Brain microvascular endothelial cell (primary cell): ENCODE measurements at regions not wholly inside any gene's neighbourhood (a gene's known extent, or its start where the extent isn't known, plus 50 kb on each side); places are given as distances from the start of the nearest gene placed in this dataset.
A peak's percentile ranks its signal among the peaks of the same experiment; 100 is the strongest.
"Not testable (repeated sequence)": the region's sequence is repeated elsewhere in the genome, so short reads cannot be mapped to it uniquely, and the experiment has no call there.

Experiments used
- DNase-seq: peaks from one replicate; pipeline ENCODE4 v3.0.0-alpha.2; 2020
- H3K27ac ChIP-seq: fragments of 250-450 bp; sonication (Bioruptor Pico); 2 replicates; pipeline ENCODE4 v1.5.1; 2020; ENCODE audit warnings: mild to moderate bottlenecking, moderate library complexity
- H3K27me3 ChIP-seq: fragments of 250-450 bp; sonication (Bioruptor Pico); replicated peaks from 2 replicates; pipeline ENCODE4 v1.5.1; 2020; ENCODE audit warnings: mild to moderate bottlenecking
- H3K36me3 ChIP-seq: fragments of 250-450 bp; sonication (Bioruptor Pico); replicated peaks from 2 replicates; pipeline ENCODE4 v1.5.1; 2020; ENCODE audit warnings: mild to moderate bottlenecking
- H3K4me3 ChIP-seq: 2 replicates; pipeline ENCODE4 v1.5.1; 2011; ENCODE audit warnings: low read depth, mild to moderate bottlenecking, control low read depth, low read length, moderate library complexity
- in situ Hi-C: cut with HindIII; loops from 2 replicates; pipeline ENCODE4 v1.10.0; 2017; ENCODE audit warnings: low sequenced_read_pairs, low pct_ligation_motif_present
- TF ChIP-seq, protein P1 (sequence below): IDR thresholded peaks from 2 replicates; pipeline ENCODE4 v1.5.1; 2011; ENCODE audit warnings: low read depth, mild to moderate bottlenecking, moderate library complexity, low read length, control low read depth, inconsistent platforms; ENCODE audit errors: missing control alignments

DNA sequence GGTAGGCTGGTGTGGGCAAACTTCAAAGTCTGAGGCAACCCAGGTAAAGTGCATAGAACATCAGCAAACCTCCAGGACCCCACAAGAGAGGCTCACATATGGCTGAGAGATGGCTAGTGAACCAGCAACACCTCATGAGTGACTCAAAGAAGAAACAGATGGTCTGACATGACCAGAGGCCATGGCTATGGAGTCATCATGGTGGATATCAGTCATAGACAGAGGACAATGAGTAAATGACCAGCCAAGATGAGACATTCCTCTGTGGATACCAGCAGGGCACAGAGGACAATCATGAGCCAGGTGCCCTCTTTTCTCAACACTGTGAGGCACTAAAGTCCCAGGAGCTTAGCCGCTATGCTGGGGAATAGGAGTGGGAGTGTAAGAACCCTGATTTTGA lies 180.8 kb downstream of the RASEF start:
- TF ChIP-seq, protein P1, sequence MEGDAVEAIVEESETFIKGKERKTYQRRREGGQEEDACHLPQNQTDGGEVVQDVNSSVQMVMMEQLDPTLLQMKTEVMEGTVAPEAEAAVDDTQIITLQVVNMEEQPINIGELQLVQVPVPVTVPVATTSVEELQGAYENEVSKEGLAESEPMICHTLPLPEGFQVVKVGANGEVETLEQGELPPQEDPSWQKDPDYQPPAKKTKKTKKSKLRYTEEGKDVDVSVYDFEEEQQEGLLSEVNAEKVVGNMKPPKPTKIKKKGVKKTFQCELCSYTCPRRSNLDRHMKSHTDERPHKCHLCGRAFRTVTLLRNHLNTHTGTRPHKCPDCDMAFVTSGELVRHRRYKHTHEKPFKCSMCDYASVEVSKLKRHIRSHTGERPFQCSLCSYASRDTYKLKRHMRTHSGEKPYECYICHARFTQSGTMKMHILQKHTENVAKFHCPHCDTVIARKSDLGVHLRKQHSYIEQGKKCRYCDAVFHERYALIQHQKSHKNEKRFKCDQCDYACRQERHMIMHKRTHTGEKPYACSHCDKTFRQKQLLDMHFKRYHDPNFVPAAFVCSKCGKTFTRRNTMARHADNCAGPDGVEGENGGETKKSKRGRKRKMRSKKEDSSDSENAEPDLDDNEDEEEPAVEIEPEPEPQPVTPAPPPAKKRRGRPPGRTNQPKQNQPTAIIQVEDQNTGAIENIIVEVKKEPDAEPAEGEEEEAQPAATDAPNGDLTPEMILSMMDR: no peak
- Histone ChIP-seq H3K36me3 (no peaks in the 10 kb centered on the region), H3K27ac (no peak overlapping the region), H3K4me3 (no peak overlapping the region), H3K27me3 (no peaks in the 10 kb centered on the region)
- in situ Hi-C loops: no loop called here
- peak; percentile 28 for DNase-seq

GRCh38 chr9:82882748-82883147 lies 180.2 kb downstream of the RASEF start:
- no peak overlapping the region for H3K27ac ChIP-seq
- H3K4me3 ChIP-seq: no peak overlapping the region
- H3K27me3 ChIP-seq: no peaks in the 10 kb centered on the region
- peak; percentile 2 for DNase-seq
- TF ChIP-seq, protein P1: no peak
- no peaks in the 10 kb centered on the region for H3K36me3 ChIP-seq
- in situ Hi-C loops: no loop called here

DNA sequence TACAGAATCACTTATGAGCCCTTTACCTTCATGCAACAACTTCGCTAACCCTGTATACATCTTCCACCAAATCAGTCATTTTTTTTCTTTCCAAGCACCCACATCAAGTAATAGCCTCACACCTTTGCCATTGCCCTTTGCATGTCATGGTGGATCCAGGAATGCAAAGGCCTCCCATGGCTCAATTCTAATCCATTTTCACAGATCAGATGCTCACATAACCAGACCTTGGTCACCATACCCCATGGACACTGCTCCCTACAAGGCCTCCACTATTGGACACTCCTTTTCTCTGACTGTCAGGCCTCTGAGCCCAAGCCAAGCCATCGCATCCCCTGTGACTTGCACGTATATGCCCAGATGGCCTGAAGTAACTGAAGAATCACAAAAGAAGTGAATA lies 179.5 kb downstream of the RASEF start:
- TF ChIP-seq, protein P1: no peak

GRCh38 chr9:82883974-82884373 lies 179.0 kb downstream of the RASEF start:
- H3K36me3 ChIP-seq, H3K27me3 ChIP-seq, in situ Hi-C loops, DNase-seq, H3K27ac ChIP-seq, H3K4me3 ChIP-seq: not testable (repeated sequence)

More for the DNA sequence above, 179.5 kb downstream of the RASEF start:
- H3K36me3 ChIP-seq: no peaks in the 10 kb centered on the region
- H3K4me3 ChIP-seq: no peak overlapping the region
- no peak for DNase-seq
- H3K27ac ChIP-seq: no peak overlapping the region
- no peaks in the 10 kb centered on the region for H3K27me3 ChIP-seq
- in situ Hi-C loops: no loop called here

DNA sequence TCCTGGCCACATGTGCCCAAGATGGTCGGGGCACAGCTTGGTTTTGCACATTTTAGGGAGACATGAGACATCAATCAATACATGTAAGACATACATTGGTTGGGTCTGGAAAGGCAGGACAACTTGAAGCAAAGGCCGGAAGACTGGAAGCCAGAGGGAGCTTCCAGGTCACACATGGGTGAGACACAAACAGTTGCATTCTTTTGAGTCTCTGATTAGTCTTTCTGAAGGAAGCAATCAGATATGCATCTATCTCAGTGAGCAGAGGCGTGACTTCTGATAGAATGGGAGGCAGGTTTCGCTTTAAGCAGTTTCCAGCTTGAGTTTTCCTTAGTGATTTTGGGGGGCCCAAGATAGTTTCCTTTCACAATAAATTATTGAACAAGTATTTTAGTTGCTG lies 172.5 kb downstream of the RASEF start:
- no peak overlapping the region for H3K4me3 ChIP-seq
- H3K36me3 ChIP-seq: no peaks in the 10 kb centered on the region
- TF ChIP-seq, protein P1: no peak
- H3K27me3 ChIP-seq: no peaks in the 10 kb centered on the region
- H3K27ac ChIP-seq: no peak overlapping the region
- in situ Hi-C loops: no loop called here
- no peak for DNase-seq

- in situ Hi-C loops: no loop called here
- Histone ChIP-seq H3K4me3 (no peak overlapping the region), H3K27ac (no peak overlapping the region), H3K36me3 (no peaks in the 10 kb centered on the region), H3K27me3 (no peaks in the 10 kb centered on the region)
- DNase-seq: no peak
- TF ChIP-seq, protein P1: no peak
Observed at GRCh38 chr9:82890865-82891264, 172.1 kb downstream of the RASEF start.

DNA sequence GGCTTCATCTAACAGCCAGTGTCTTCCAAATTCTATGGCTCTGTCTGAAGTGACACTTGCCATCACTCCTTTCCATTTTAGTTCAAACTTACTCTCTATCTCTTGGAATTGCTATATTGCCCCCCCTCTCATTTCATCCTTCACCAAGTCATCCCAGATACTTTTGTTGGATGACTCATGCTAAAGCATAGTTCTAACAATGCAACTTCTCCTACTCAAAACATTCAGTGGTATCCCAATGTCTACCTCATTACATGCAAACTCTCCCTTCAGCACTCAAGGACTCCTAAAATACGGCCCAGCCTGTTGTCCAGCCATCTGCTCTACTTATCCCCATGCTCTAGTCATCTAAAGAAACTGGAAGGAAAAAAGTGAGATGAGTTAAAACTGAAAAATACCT lies 171.6 kb downstream of the RASEF start:
- Histone ChIP-seq H3K27ac (no peak overlapping the region), H3K4me3 (no peak overlapping the region), H3K36me3 (no peaks in the 10 kb centered on the region), H3K27me3 (no peaks in the 10 kb centered on the region)
- TF ChIP-seq, protein P1: no peak
- DNase-seq: no peak
- in situ Hi-C loops: no loop called here
